DMS53 treated with DMSO at 0.1 percent for 48 hours (cell line): ENCODE measurements at regions not wholly inside any gene's neighbourhood (a gene's known extent, or its start where the extent isn't known, plus 50 kb on each side); places are given as distances from the start of the nearest gene placed in this dataset.

Experiments used
- DNase-seq: peaks from one replicate; lab custom pipeline; 2025; ENCODE audit not compliant: unreplicated experiment; lab: John Stamatoyannopoulos, UW

DNA sequence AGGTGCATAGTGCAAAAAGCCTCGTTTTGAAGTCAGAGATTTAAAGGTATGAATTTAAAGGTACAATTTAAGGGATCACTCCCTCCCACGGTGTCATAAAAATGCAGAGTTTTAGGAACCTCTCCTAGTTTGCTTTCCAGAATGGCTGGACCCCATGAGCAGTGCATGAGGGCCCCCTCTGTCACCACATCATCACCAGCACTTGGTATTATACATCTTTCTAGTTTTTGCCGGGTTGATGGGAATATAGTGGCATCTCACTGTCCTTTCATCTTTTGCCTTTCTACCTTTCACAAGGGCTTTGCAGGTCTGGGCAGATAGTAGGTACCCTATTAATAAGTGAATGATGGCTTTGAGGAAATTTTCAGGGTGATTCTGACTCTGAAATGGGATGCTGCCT is 103.6 kb upstream of the AGBL1 start:
- DNase-seq, result no peak

DNA sequence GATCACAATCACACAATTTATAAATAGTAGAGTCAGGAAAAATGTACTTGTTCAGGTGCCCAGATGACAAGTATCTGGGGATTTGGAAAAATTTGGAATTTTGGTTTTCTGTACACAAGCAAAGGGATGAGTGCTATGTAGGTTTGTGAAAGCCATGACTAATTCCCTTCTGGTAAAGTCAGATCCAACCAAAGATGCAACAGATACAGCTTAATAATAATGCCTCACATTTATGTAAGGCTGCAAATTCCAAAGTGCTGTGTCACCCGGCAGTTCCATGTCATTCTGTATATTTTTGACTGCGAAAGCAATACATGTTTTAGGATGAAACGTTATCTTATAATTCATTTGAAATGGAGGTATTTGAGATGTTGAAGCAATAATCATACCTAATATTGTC is 102.7 kb upstream of the AGBL1 start:
- DNase-seq, result no peak

DNA sequence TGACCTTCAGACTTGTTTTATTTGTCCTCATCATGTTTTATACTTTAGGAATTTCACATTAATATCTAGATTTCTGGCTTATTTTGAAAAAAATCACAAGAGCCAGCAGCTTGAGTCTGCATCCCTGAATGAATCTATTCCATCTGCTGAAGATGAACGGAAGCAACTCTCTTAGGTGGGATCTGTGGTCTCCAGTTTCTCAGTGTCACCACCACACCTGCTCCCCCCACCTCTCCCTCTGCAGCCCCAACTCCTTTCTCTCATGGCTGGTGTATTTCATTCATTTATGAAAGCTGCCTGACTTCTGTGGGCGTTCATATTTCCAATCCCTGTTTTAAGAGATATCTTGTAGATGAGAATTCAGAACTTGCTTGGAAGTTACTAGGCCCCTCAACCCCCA is 102.1 kb upstream of the AGBL1 start:
- DNase-seq, result no peak

DNA sequence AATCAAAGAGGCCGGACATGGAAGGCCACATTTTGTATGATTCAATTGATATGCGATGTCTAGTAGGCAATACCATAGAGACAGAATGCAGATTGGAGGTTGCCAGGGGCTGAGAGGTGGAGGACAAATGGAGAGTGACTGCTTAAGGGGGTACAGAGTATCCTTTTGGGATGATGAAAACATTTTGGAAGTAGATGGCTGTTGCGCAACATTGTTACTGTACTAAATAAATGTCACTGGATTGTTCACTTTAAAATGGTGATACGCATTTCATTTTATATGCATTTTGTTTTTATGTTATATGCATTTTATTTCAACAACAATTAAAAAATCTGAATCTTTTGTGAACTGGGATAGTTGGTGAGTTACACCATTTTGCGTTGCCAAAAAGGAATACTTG is 99.7 kb upstream of the AGBL1 start:
- DNase-seq, result no peak

DNA sequence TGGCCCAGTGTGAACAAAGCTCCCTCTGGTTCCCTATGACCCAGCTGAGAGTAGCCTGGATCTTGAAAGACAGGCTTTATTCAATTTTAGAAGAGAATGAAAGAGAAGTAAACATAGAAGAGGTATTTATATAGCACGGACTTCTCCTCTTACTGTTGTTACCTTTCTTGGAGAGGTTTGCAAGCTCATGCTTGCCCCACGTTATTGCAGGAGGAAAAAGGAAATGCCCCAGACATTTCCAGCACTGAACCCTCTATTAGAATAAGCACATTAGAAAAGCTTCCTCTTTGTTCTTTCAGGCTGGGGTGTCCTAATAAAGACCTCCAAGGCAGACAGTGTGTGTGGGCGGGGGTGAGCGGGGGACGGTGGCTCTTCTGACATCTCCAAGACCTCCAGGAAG is 98.7 kb upstream of the AGBL1 start:
- no peak for DNase-seq

DNA sequence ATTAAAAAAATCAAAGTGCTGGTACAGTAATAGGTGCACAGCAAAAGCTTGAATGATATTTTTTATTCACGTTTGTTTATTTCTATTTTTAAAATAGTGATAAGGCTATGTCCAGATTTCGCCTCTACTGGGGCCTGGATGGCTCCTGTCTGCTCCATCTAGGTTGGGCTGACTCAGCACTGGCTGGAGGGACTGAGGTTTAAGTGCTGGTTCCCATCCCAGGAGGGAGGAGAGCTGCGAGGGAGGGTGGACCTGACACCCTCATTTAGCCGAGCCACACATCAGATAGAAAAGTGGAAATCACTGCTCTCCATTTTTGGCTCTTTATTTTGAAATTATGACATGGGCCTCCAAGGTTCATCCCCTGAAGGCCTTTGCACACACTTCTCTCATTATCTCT is 95.4 kb upstream of the AGBL1 start:
- no peak for DNase-seq

DNA sequence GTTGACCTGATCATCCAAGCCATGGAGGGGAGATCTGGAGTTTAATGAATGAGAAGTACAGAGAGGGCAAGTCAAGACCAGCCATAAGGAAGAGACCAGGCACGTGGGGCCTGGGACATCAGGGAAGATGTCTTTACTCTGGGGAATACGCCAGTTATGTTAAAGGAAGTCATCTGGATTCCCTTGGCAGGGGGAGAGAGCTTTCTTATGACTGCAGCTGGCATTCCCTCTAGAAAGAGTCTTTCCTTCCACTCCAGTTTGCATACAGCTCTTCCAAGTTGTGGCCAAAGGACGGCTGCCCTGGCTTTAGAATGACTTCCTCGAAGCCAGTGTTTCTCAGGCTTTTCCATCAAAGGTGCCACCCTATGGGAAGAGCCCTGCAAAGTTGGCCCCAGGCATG is 93.6 kb upstream of the AGBL1 start:
- DNase-seq, result no peak

DNA sequence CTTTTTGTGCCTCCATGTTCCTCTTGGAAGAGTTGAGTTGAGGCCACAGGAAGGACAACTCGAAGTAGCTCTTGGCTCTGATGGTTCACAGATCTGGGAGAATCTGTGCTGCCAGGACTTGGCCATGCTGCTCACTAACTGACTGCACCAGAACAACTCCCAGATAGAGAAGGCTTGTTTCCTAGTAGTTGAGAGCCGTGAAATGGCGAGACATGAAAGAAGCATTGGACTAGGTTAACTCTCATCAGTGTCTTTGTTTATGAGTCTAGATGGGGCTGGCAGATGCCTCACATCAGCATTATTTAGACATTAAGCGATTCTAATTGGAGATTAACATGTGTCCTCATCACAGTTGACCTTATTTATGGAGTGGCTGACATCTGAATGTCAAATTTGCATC is 92.9 kb upstream of the AGBL1 start:
- DNase-seq, result no peak

DNA sequence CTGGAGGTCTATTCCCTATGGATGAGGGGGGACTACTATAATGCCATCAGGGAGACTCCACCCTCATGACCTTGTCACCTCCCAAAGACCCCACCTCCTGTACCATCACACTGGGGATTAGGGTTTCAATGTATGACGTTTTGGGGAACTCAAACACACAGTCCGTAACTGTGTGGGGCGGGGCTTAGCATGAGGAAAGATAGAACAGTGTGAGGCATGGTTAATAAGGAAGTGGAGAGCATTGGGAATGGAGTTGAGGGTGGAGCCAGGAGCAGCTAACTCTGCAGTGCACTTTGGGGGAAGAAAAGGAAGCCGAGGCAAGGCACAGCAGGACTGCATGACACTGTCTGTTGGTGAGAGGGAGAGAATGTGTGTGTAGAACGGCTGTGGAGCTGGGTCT is 90.9 kb upstream of the AGBL1 start:
- DNase-seq, result no peak

DNA sequence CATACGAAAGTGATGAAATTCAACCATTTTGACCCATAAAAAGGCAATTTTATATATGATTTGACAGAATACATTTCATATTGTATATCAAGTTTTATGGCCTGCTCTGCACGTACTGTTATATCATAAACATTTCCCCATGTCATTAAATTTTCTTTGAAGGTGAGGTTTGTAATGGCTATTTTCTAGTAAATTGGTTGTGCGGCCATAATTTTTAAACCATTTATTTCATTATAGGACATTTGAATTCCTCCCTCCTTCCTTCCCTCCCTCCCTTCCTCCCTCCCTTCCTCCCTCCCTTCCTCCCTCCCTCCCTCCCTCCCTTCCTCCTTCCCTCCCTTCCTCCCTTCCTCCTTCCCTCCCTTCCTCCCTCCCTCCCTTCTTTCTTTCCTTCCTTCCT is 87.4 kb upstream of the AGBL1 start:
- no peak for DNase-seq

DNA sequence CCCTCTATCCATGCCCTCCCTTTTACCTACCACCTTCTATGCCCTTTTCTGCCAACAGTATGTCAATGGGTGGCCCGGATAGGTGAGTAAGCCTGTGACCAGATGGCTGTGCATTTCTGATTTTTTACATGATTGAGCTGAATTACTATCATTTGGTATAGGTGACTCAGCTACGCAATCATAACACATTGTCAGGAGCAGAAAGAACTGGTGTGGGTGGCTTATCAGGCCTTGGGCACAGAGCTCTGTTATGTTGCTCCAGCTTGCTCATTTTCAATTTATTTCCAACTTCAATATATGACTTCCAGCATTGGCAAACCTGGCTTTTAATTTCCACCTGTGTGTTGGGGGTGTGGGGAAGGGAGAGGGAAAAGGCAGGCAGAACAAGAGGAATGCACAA is 86.6 kb upstream of the AGBL1 start:
- no peak for DNase-seq

DNA sequence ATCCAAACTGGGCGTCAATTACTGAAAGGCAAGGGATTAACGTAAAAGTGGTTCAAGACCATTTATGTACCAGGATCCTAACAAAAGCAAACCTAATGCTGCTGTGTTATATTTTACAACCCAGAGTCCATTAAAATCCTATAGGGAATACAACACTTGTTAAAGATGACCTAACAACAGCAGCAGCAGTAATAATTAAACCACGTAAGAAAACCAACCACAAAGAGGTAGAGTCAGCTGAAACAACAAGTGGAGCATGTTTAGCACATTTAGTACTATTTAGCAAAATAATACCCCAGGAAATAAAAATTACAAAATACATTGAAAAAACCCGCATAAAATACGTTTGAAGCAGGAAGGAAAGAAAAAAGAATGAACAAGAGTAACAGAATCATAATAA is 82.1 kb upstream of the AGBL1 start:
- no peak for DNase-seq

DNA sequence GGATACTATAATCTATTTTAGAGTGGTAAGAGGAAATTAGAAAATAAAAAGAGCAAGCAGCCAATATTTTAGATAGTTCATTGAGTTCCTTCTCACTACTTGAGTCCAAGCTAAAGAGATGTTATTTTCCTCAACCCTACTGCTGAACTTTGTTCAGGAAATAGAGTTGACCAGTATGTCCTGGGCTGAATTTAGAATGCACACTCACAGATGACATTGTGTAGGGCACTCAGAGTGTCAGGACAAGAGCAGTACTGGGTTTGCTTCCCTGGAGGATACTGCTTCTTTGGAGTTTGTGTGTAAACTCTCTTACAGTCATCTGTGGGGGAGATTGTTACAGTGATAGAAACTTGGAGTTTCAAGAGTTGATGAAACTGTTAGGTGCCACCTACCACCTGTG is 80.0 kb upstream of the AGBL1 start:
- DNase-seq, result no peak

DNA sequence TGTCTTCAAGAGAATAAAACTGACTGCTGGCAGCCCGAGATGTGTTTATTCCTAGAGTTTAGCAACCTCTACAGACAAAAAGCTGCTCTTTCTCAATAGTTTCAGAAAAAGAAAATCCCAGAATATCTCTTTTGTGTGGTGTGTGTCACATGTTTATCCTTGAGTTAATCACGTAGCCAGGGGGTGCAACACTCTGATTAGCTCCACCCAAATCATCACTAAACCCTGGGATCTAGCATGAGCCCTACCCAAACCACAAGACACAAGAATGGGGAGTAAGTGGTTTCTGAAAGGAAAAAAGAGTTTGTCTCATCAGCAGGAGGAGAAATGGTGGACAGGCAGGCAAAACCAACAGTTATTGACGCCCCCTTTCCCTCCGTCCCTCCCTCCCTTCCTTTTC is 78.5 kb upstream of the AGBL1 start:
- no peak for DNase-seq

DNA sequence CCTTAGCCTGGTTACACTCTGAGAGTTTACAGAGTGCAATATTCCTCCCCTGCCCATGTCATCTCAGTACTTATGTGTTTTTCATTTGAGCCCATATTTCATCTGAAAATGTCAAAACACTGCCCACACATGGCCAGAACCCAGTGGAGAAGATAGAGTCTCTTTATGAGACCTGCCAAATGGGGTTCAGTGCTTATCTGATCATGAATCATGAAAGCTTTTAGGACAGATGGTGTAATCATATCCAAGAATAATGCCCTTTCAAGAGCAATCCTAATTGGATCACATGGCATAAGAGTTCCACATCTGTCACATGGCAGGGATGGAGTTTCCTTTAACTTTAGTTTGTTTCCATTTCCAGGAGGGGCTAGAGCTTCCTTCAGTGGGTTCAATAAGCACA is 77.2 kb upstream of the AGBL1 start:
- DNase-seq, result no peak

DNA sequence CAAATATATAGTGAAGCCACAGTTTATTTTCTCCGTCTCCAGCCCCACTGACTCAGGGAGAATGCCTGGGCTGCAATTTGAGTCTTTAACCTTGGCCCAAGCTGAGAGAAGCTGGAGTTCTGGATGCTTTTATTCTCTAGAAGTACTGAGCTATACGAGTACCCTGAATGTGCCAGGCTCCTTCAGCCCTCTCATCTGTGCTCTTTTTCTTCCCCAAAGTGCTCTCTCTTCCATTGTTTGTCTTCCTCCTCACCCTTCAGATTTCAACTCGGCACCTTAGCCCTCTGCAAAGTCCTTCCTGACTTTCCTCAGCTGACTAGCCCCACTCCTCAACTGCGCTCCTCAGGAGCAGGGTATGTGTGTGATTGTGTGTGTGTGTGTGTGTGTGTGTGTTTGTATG is 75.6 kb upstream of the AGBL1 start:
- DNase-seq, result no peak

DNA sequence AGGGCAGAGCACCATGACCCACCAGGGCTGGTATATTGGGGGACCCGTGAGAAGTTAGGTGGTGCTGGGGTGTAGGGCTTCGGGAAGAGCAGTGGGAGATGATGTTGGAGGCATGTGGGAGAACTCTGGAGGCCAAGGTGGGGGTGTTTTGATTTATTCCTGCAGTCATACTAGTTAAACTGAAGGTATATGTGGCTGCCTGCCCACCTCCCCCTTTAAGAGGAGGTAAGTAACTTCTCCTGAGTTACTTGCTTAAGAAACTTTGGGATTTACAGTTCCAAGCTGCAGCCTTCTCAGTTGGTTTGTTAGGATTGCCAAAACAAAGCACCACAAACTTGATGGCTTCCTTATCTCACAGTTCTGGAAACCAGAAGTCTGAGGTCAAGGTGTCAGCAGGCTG is 73.1 kb upstream of the AGBL1 start:
- no peak for DNase-seq

DNA sequence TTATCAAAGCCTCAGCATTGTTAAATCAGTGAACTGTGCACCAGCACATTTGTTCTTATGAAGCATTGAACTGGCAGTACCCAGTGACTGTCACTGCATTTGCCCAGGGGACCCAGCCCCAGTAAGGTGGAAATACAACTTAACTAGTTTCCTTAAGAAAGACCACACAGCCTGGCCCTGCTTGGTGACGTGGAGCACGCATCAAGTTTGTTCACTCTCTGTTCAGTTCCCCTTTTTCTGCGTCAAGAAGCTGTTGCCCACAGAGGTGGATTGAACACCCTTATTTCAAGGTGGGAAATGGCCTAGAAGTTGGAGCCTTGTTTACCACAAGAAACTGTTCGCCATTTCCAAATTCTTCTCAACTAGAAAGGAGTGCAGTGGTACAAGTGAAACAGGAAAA is 69.9 kb upstream of the AGBL1 start:
- DNase-seq, result no peak

DNA sequence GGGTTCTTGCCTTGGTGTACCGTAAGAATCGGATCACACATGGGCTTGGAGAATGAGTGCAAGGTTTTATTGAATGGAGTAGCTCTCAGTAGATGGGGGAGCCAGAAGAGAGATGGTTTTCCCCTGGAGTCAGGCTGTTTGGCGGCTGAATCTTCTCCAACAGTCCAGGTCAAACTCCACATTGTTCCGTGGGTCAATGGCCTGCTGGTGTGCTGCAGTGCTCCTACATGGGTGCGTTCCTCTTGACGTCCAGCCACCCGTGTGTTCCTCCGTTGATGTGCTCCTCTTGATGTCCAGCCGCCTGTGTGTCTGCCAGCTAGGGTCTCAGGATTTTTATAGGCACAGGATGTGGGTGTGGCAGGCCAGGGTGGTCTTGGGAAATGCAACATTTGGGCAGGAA is 69.3 kb upstream of the AGBL1 start:
- no peak for DNase-seq

DNA sequence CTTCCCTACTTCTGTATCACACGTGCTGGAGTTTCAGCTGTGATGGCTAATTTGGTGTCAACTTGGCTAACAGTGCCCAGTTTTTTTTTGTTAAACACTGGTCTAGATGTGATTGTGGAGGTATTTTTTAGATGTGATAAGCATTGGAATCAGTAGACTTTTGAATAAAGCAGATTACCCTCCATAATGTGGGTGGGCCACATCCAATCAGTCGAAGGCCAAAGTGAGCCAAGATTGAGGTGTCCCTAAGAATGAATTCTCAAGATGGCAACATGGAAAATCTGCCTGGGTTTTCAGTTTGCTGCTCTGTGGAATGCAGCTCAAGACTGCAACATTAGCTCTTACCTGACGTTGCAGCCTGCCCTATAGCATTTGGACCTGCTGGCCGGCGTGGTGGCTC is 68.8 kb upstream of the AGBL1 start:
- DNase-seq, result no peak

DNA sequence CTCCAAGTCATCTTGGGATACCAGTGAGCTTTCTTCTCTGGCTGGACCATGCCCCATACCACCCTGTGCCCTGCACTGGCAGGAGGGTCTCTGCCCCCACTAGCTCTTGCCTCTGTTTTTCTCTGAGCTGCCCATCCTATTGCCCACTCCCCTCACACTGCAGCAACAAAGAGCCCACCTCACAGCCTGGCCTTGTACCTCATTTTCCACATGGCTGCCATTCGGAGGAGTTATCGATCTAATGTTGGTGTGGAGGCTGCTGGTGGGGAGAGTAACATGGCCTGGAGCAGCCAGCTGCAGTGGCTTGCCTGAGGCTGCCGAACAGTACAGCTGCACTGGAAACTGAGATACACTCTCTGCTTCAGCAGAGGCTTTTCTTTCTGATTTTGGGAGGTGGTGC is 65.7 kb upstream of the AGBL1 start:
- DNase-seq, result no peak

DNA sequence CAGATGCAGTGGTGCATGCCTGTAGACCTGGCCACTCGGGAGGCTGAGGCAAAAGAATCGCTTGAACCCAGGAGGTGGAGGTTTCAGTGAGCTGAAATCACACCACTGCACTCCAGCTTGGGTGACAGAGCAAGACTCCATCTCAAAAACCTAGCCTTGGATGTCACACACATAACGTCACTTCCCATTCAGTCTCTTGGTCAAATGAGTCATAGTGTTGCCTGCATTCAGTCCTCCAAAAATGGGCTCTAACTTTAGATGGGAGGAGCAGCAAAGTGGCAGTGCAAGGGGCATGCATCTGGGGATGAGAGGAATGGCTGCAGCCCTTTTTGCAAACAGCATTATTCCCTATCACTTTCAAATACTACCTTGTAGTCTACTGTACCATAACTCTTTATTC is 62.9 kb upstream of the AGBL1 start:
- DNase-seq, result no peak

DNA sequence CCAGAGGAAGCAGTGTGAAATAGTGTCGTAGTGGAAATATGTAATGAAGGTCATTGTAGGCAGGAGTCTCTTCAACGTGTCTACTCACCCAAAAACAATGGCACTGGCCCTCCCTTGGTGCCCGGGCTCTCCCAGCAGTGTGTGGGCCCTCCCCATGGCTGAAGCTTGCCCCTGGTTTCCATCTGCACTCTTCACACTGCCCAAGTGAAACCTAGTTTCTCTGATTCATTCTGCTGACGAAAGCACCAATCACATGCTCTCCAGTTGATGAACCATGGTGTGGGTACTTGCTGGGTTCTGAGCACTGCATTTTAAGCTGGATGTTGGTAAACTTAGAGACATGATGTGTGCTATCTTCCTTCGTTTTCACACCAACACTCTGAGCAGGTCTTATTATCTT is 61.0 kb upstream of the AGBL1 start:
- no peak for DNase-seq
